IMR-90 (cell line): ENCODE measurements at regions not wholly inside any gene's neighbourhood (a gene's known extent, or its start where the extent isn't known, plus 50 kb on each side); places are given as distances from the start of the nearest gene placed in this dataset.

ENCODE experiments used
- ATAC-seq: fragments of 200-7000 bp; cut with Tn5 transposase; 2 replicates; pipeline ENCODE4 v1.9.1; 2020; ENCODE audit warnings: low read depth, mild to moderate bottlenecking, moderate library complexity
- BruUV-seq: library from RNA; stranded (reverse); fragments of 400-500 nt; replicated peaks from 2 replicates; lab custom pipeline; 2021; lab: Mats Ljungman, UMichigan
- CTCF ChIA-PET: fragments of 300-600 bp; formaldehyde crosslinking; extraction: SDS; loops from one replicate; lab custom pipeline; 2021; ENCODE audit warnings: antibody characterized with exemption; lab: Yijun Ruan, JAX
- POLR2A ChIA-PET: fragments of 300-600 bp; sonication (Branson Sonifier 250); formaldehyde crosslinking; loops from one replicate; lab custom pipeline; 2022; ENCODE audit warnings: antibody characterized with exemption; ENCODE audit not compliant: unreplicated experiment; lab: Charles Lee
- DNase-seq: peaks from one replicate; pipeline ENCODE4 v3.0.0; 2013
- H2AFZ ChIP-seq: replicated peaks from 2 replicates; pipeline ENCODE3; 2013; ENCODE audit warnings: low read length, mild to moderate bottlenecking; ENCODE audit not compliant: poor library complexity
- H2AK5ac ChIP-seq: 2 replicates; pipeline ENCODE4 v1.6.1; 2013; ENCODE audit warnings: low read depth, low read length, inconsistent platforms
- H2AK9ac ChIP-seq: replicated peaks from 2 replicates; pipeline ENCODE3; 2013; ENCODE audit warnings: mild to moderate bottlenecking, low read depth, low read length, moderate library complexity; ENCODE audit not compliant: poor library complexity
- H2BK120ac ChIP-seq: 2 replicates; pipeline ENCODE4 v1.6.1; 2013; ENCODE audit warnings: low read depth, low read length, inconsistent platforms
- H2BK15ac ChIP-seq: 3 replicates; pipeline ENCODE4 v1.6.1; 2013; ENCODE audit warnings: low read depth, low read length, inconsistent platforms
- H2BK20ac ChIP-seq: 2 replicates; pipeline ENCODE4 v1.6.1; 2013; ENCODE audit warnings: low read depth, mild to moderate bottlenecking, inconsistent platforms, low read length, moderate library complexity
- H2BK5ac ChIP-seq: 2 replicates; pipeline ENCODE4 v1.6.1; 2013; ENCODE audit warnings: mild to moderate bottlenecking, low read depth, low read length, inconsistent platforms; ENCODE audit not compliant: poor library complexity, severe bottlenecking
- H3K14ac ChIP-seq: replicated peaks from 2 replicates; pipeline ENCODE4 v1.6.1; 2013; ENCODE audit warnings: low read depth, low read length, inconsistent platforms
- H3K18ac ChIP-seq: 2 replicates; pipeline ENCODE4 v1.6.1; 2013; ENCODE audit warnings: low read depth, low read length, control low read depth
- H3K23ac ChIP-seq: 2 replicates; pipeline ENCODE4 v1.6.1; 2013; ENCODE audit warnings: low read depth, low read length, inconsistent platforms
- H3K27ac ChIP-seq: 2 replicates; pipeline ENCODE4 v1.5.1; 2013; ENCODE audit warnings: mild to moderate bottlenecking, control low read depth, low read length; ENCODE audit not compliant: insufficient read depth
- H3K27me3 ChIP-seq: 2 replicates; pipeline ENCODE4 v1.6.1; 2013; ENCODE audit warnings: low read length; ENCODE audit not compliant: control insufficient read depth, insufficient read depth
- H3K36me3 ChIP-seq: 2 replicates; pipeline ENCODE4 v1.6.1; 2013; ENCODE audit warnings: low read length, mixed read lengths; ENCODE audit not compliant: control insufficient read depth, insufficient read depth
- H3K4ac ChIP-seq: 2 replicates; pipeline ENCODE4 v1.6.1; 2013; ENCODE audit warnings: low read depth, low read length, inconsistent platforms
- H3K4me1 ChIP-seq: 2 replicates; pipeline ENCODE4 v1.6.1; 2013; ENCODE audit warnings: low read length, mixed read lengths; ENCODE audit not compliant: control insufficient read depth, insufficient read depth
- H3K4me2 ChIP-seq: 2 replicates; pipeline ENCODE4 v1.6.1; 2013; ENCODE audit warnings: low read depth, mild to moderate bottlenecking, control low read depth, low read length, moderate library complexity
- H3K4me3 ChIP-seq: 2 replicates; pipeline ENCODE4 v1.5.1; 2013; ENCODE audit warnings: low read depth, mild to moderate bottlenecking, control low read depth, low read length, moderate library complexity; ENCODE audit not compliant: insufficient read depth
- H3K56ac ChIP-seq: 2 replicates; pipeline ENCODE4 v1.6.1; 2013; ENCODE audit warnings: low read length, inconsistent platforms; ENCODE audit not compliant: insufficient read depth; ENCODE audit errors: extremely low read depth
- H3K79me1 ChIP-seq, 2 experiments: 2 replicates each; pipeline ENCODE4 v1.6.1; 2013; ENCODE audit warnings: low read length in 2 of 2, inconsistent platforms in 1 of 2, low read depth in 1 of 2
- H3K9ac ChIP-seq: 2 replicates; pipeline ENCODE4 v1.6.1; 2013; ENCODE audit warnings: low read depth, low read length, control low read depth
- H3K9me1 ChIP-seq: 2 replicates; pipeline ENCODE4 v1.6.1; 2013; ENCODE audit warnings: low read length, inconsistent platforms; ENCODE audit not compliant: insufficient read depth
- H3K9me3 ChIP-seq: 2 replicates; pipeline ENCODE4 v1.6.1; 2013; ENCODE audit warnings: low read length; ENCODE audit not compliant: control insufficient read depth, insufficient read depth
- H4K20me1 ChIP-seq: 2 replicates; pipeline ENCODE4 v1.6.1; 2013; ENCODE audit warnings: low read length, inconsistent platforms; ENCODE audit not compliant: insufficient read depth
- H4K5ac ChIP-seq: 2 replicates; pipeline ENCODE4 v1.6.1; 2013; ENCODE audit warnings: mild to moderate bottlenecking, low read depth, low read length, control low read depth
- H4K8ac ChIP-seq, 2 experiments: 2 replicates each; pipeline ENCODE4 v1.6.1; 2013; ENCODE audit warnings: low read depth in 2 of 2, low read length in 2 of 2, control low read depth in 1 of 2, inconsistent platforms in 1 of 2
- H4K91ac ChIP-seq: 2 replicates; pipeline ENCODE4 v1.6.1; 2013; ENCODE audit warnings: low read depth, low read length, inconsistent platforms; ENCODE audit not compliant: insufficient read depth
- BHLHE40 ChIP-seq: fragments of 150-350 bp; IDR thresholded peaks from 2 replicates; pipeline ENCODE4 v1.6.1; 2016; ENCODE audit warnings: mild to moderate bottlenecking, low read depth, low read length
- CEBPB ChIP-seq: IDR thresholded peaks from 2 replicates; pipeline ENCODE4 v1.6.1; 2012; ENCODE audit warnings: low read depth, low read length, improper control_type of control experiment
- CHD1 ChIP-seq: IDR thresholded peaks from 2 replicates; pipeline ENCODE4 v1.6.1; 2012; ENCODE audit warnings: low read depth, low read length, improper control_type of control experiment
- FOS ChIP-seq: fragments of 150-350 bp; IDR thresholded peaks from 2 replicates; pipeline ENCODE4 v1.6.1; 2016; ENCODE audit warnings: low read depth, low read length
- MAFK ChIP-seq: IDR thresholded peaks from 2 replicates; pipeline ENCODE4 v1.6.1; 2012; ENCODE audit warnings: low read depth, low read length, improper control_type of control experiment
- MAZ ChIP-seq: IDR thresholded peaks from 2 replicates; pipeline ENCODE4 v1.6.1; 2012; ENCODE audit warnings: low read depth, mild to moderate bottlenecking, low read length, improper control_type of control experiment, moderate library complexity, borderline replicate concordance
- MXI1 ChIP-seq: IDR thresholded peaks from 2 replicates; pipeline ENCODE4 v1.6.1; 2012; ENCODE audit warnings: low read depth, mild to moderate bottlenecking, low read length, moderate library complexity, borderline replicate concordance
- NFE2L2 ChIP-seq: fragments of 150-350 bp; IDR thresholded peaks from 2 replicates; pipeline ENCODE4 v1.6.1; 2016; ENCODE audit warnings: low read depth, mild to moderate bottlenecking, low read length
- RAD21 ChIP-seq: IDR thresholded peaks from 2 replicates; pipeline ENCODE4 v1.6.1; 2012; ENCODE audit warnings: low read length, improper control_type of control experiment
- RCOR1 ChIP-seq: IDR thresholded peaks from 2 replicates; pipeline ENCODE4 v1.6.1; 2012; ENCODE audit warnings: mild to moderate bottlenecking, low read length, improper control_type of control experiment; ENCODE audit not compliant: insufficient replicate concordance
- RFX5 ChIP-seq: IDR thresholded peaks from 2 replicates; pipeline ENCODE4 v1.8.0; 2012; ENCODE audit warnings: low read depth, mild to moderate bottlenecking, low read length, moderate library complexity
- SMC3 ChIP-seq: fragments of 150-350 bp; IDR thresholded peaks from 2 replicates; pipeline ENCODE4 v1.6.1; 2016; ENCODE audit warnings: low read depth, mild to moderate bottlenecking, antibody characterized with exemption, low read length, moderate library complexity
- USF2 ChIP-seq: fragments of 150-350 bp; IDR thresholded peaks from 2 replicates; pipeline ENCODE4 v1.6.1; 2017; ENCODE audit warnings: mild to moderate bottlenecking, antibody characterized with exemption, low read length, low read depth
- WGBS, 2 experiments: methylation state at CpG; one replicate each; pipeline versions ENCODE4 v1.1.5 to v1.1.7; 2013; ENCODE audit warnings: missing lambda C conversion rate in 2 of 2; ENCODE audit not compliant: insufficient read length in 1 of 2; ENCODE audit errors: extremely low coverage in 2 of 2; 5-methylcytosine and 5-hydroxymethylcytosine counted together
- dilution Hi-C: fragments of 300-500 bp; cut with HindIII; formaldehyde crosslinking; loops from one replicate; pipeline ENCODE4 v1.14.3; 2018; ENCODE audit warnings: low sequenced_read_pairs; ENCODE audit not compliant: unreplicated experiment
- in situ Hi-C: fragments of 300-500 bp; cut with MboI; formaldehyde crosslinking; loops from 3 replicates; pipeline ENCODE4 v1.14.3; 2019; ENCODE audit warnings: low sequenced_read_pairs, inconsistent platforms, mixed read lengths
- intact Hi-C: fragments of 100-400 bp; cut with micrococcal nuclease; formaldehyde crosslinking; loops from 2 replicates; pipeline ENCODE4 v1.10.0; 2022

DNA sequence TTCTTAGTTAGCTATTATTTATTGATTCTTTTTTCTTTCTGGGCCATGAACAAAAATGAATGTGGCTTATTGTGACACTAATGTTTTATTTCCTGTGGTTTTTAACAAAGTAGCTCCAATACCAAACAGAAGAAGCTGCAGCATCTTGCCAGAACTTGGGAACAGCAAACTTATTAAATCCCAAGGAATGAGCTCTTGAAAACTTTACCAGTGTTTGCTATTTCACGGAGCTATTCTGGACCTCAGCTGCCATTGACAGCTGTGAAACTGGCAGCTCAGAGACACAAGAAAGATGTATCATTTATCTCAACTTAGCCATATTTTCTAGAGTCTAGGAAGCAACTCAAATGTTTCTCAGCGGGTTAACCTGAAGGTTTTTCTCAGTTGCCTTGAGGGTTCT is 91.0 kb upstream of the NEUROD1 start:
- H3K36me3 ChIP-seq, result no peaks in the 10 kb centered on the region
- no peak overlapping the region for H2AK9ac ChIP-seq
- no peak overlapping the region for H3K4me3 ChIP-seq
- no TSS peak for BruUV-seq
- H4K5ac ChIP-seq, result no peak overlapping the region
- no peak overlapping the region for H2BK20ac ChIP-seq
- no peak overlapping the region for H2AK5ac ChIP-seq
- no CpG with 5 or more reads among the region's 2 CpGs for WGBS, 2 experiments
- in situ Hi-C loops (loop anchor here (25.0 kb wide), 1 partner anchor 891 kb away; no protein-coding TSS in a partner anchor), dilution Hi-C loops (no loop called here), intact Hi-C loops (no loop called here)
- H3K4ac ChIP-seq, result no peak overlapping the region
- H3K23ac ChIP-seq, result no peak overlapping the region
- H3K79me1 ChIP-seq, result no peaks in the 10 kb centered on the region
- no peak overlapping the region for H3K4me2 ChIP-seq
- H3K27me3 ChIP-seq, result no peaks in the 10 kb centered on the region
- no peaks in the 10 kb centered on the region for H3K9me1 ChIP-seq
- ChIA-PET CTCF (interaction anchor here (1.5 kb wide), 1 partner anchor 10 kb away, joined by 3 read pairs; no protein-coding TSS in a partner anchor), POLR2A (no interaction called here)
- H4K8ac ChIP-seq, result no peak overlapping the region
- no peak overlapping the region for H2BK120ac ChIP-seq
- H3K4me1 ChIP-seq, result peaks cover 3% of the 10 kb centered on the region; the same call in 1 of the 2 replicates
- H3K9ac ChIP-seq, result no peak overlapping the region
- no peak for ATAC-seq
- no peak for DNase-seq
- H2BK15ac ChIP-seq, result no peak overlapping the region
- H3K18ac ChIP-seq, result no peak overlapping the region
- no peak overlapping the region for H3K27ac ChIP-seq
- no peaks in the 10 kb centered on the region for H3K9me3 ChIP-seq
- no peak overlapping the region for H3K56ac ChIP-seq
- TF ChIP-seq RAD21 (no peak), MAFK (no peak), SMC3 (no peak), BHLHE40 (no peak), MXI1 (no peak), CHD1 (no peak), NFE2L2 (no peak), CEBPB (no peak), USF2 (no peak), RCOR1 (no peak), RFX5 (no peak), MAZ (no peak), FOS (no peak)
- H2BK5ac ChIP-seq, result no peak overlapping the region
- no peak overlapping the region for H4K91ac ChIP-seq
- no peak overlapping the region for H2AFZ ChIP-seq
- H3K14ac ChIP-seq, result 0 out of 2 replicates have a peak overlapping the region, but pooled peaks have one; percentile 45
- H4K20me1 ChIP-seq, result no peaks in the 10 kb centered on the region
